GM21390 (cell line): ENCODE measurements at regions not wholly inside any gene's neighbourhood (a gene's known extent, or its start where the extent isn't known, plus 50 kb on each side); places are given as distances from the start of the nearest gene placed in this dataset.

Source experiments
- ATAC-seq: cut with Tn5 transposase; IDR thresholded peaks from one replicate; pipeline ENCODE4 v1.9.1; 2021; ENCODE audit not compliant: unreplicated experiment

DNA sequence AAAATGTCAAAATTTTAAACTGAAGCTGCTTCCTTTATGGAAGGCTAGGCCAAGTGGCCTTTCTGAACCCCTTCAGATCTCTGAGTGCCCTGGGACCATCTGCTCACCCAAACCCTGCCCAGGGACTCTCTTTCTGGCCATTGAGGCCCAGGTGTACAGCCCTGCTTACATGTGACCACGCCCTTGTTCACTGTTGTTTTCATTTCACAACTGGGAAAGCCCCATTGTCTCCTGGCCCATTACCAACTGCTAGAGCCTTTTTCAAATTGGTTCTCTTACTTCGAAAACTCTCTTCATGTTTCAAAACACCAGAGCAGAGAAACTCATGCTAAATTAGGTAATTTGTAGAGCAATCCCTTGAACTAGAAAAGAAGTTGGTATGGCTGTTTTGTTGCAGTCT is 219.5 kb upstream of the TANK start:
- peak; percentile 80 for ATAC-seq

DNA sequence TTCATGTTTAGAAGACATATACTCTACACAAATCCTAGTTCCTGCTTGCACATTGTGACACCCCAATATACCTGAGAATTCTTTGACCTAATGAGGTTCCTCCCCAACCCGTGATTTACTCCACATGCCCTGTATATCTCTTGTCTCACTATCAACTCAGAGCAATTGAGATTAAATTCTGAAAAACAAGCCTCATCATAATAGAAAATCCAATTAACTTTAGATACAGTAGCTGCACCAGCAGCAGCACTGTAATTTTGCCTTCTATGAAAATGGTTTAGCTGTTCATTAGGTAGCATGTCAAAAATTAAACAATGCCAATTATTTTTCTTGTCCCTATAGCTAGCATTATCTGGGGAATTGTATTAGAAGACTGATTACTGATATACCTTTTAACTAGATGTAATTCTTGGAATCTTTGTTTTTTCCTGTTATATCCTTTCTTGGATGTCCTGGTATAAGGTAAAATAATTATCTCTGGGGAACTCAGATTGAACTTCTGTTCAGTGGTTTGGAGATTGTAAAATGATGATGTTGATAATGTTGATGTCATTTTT is 218.9 kb upstream of the TANK start:
- no peak for ATAC-seq

DNA sequence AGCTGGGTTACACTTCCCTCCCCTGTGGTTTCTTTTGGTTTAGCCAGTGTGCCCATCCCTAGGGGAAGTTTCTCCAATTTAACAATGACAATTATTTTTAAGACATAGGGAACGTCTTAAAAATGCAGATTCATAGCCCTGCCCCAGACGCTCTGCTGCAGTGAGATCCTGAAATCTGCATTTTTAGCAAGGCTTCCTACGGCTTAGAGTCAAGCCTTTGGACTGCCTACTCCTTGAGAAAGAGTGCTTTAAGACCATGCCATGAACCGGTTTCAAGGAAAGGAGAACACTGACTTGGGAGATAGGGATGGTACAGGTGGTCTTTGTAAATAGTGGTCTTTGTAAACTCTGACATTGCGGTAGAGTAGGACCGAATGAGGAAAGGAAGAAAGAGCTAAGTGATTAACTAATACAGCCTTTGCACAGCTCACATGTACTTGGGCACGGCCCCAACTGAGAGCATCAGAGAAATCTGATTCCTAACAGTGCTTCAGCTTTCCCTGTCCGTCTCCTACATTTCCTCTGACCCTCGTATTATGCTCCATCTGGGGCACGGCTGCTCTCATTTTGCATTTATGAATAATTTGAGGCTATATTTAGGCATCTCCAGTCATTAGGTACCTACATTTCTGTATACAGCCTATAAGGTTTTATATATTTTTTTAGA is 217.6 kb upstream of the TANK start:
- no peak for ATAC-seq

DNA sequence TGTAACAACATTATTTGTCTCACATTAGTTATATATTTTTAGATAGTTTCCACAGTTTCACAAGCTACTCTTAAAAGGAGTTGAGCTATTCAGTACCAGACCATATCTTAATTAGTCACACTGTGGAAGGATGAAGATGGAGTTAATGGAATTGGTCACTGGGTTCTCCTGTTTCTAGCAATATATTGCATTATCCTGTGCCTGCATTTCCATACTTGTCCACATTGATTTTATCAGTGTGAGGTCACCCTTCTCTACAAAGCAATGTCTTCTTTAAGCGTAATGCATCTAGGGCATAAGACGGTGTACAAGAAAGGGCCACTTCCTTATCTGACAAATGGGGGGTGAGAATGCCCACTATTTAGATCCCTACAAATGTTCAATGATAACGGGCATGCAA is 216.8 kb upstream of the TANK start:
- no peak for ATAC-seq

DNA sequence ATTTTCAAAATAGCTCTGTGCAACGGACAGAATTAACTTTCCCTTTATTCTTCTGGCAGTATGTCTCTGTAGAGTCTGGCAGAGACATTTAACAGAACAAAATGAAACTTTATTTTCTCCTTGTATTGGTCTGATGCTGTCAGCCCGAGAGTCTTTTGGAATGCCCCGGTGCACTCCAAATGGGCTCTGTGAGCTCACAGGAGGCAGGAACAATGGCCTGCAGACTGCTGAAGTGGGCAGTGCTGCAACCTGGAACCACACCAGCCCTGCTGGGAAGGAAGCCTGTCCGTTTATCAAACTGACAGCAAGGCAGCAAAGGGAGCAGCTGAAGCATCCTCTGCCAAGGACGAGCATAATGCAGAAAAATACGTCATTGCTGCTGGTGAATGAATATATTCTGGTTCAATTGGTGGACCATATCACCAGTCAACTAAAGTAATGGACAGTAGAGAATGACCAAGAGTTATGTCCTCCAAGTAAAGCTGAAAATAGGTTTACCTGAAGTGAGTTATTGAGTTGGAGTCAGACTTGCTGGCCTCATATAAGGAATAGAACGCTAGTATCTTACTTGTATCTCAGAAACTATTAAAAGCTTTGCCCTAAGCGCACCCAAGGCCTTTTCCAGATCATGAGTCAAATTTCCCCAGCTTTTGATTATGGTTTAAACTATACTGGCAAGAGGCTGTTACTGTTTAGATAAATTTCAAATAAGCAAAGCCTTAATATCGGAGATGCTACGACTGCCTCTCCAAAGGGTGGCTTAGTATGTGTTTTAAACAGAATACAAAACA is 207.6 kb upstream of the TANK start:
- no peak for ATAC-seq

DNA sequence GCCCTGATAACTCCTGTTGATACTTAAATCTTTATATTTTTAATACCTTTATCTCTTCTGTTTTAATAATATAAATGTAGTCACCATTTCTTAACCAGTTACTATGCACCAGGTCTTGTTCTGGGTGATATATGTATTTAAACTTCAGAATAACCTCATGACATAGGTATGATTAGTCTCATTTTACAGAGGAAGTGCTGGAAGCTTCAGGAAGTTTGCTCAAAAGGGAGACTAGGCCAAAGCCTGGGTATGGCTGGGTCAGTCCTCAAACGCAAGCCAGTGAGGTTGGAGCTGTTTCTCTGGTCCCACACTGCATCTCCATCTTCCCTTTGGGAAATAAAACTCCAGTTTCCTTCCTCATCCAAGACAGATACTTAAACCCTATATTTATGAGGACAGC is 204.7 kb upstream of the TANK start:
- no peak for ATAC-seq

DNA sequence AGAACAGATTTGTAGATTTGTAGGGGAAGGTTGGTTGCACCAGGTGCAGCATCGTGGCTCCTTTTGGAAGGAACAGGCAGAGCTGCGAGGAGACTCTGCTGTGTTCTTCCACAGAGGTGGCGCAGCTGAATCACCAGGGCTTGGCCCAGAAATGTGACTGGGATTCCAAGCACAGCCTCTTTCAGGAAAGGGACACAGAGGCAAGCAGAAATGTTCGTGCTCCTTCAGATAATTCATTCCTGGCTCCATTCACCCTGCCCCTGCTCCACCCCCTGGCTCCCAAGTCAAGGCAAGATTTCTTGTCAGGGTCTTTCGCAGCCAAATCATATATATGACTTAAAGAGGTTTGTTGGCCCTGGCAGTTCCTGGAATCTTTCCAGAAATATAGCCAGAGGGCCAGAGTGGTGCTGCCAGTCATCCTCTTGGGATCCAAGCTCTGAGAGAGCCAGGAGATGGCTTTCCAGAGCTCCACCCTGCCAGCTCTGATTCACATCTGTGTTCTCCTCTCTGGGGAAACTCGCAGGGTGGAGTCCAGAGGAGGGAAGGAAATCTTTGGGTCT is 203.9 kb upstream of the TANK start:
- no peak for ATAC-seq

DNA sequence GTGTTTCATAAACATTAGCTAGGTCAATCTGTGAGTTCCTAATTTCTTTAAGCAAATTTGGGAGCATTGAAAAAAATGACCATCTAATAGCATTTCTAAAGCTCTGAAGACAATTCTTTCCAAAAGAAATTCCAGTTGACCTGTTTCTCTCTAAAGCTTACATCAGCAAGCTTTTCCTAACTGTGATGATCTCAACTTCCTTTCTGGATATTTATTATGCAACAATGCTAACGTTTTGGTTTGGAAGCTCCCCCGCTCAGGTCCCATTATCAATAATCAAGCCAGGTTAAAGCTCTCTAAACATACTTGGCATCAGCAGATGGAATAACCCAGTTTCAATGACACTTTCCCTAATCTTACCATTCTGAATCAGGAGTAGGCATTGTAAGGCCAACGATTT is 196.3 kb upstream of the TANK start:
- no peak for ATAC-seq

DNA sequence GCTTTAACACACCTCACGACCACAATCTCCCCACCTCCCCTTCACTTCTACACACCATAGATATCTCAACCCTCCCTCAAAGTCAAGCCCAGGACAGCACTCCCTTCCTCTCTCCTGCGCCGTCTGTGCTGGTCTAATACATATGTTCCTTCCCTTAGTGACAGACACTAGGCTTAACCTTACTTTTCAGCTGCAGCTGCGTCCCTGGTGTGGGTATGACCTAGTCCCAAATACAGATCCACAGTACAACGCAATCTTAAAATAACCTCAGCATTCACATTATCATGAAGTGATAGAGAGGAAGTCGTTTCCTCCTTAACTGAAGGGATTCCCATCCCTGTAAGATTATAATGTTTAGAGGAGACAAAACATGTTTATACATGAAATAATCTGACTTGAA is 192.7 kb upstream of the TANK start:
- no peak for ATAC-seq

DNA sequence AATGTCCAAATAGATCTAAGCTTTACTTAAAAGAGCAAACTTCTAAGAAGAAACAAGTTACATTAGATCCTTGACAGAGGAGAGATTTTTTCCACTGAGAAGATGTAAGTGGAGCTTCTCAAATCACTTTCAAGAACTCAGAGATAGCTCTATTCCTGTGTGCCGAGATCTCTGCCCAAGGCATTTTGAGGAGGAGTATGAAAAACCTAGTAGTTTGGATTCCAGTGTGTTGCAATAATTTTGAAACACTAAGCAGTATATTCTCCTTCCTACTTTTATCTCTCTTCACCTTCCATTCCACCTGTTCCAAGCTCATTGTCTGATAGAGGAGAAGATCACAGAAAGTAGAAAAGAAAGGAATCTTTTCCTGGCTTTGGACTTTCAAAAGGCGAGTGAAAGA is 192.0 kb upstream of the TANK start:
- no peak for ATAC-seq

DNA sequence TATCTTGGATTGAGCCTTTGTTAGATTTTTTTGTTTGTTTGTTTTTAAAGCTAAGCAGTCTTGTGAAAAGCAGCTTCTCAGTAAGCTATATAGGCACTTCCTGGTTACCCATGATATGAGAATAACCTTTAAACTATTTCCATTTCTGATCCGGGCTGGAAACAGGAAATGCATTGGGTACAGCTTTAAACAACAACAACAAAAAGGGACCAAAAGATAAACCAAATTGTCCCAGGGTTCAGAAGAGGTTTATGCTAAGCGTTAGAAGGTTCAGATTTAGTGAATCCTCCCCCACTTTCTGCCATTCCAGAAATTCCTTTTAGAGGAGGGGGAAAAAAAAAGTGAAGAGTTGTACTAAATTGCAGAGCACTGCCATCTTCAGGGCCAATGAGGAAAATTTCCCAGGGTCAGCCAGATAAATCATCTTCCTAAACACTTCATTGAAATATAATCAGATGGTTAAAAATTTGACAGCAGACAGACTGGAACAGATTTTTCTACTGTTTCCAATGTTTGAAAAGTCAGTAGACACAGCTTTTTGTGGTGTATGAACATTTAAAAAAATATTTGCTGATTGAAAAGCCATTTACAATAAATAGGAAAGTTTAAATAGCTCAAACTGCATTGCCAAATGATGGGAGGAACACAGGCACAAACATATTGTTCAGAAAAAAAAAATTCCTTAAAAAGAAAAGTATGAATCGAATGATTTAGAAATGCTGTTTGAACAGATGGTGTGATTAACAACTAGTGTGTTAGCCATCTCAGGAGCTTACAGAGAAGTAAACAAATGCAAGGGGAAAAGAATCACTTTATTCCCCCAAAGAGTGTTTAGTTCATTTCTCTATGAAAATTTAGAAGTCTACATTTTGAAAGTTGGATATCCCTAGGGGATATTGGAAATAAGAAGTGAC is 189.9 kb upstream of the TANK start:
- no peak for ATAC-seq

DNA sequence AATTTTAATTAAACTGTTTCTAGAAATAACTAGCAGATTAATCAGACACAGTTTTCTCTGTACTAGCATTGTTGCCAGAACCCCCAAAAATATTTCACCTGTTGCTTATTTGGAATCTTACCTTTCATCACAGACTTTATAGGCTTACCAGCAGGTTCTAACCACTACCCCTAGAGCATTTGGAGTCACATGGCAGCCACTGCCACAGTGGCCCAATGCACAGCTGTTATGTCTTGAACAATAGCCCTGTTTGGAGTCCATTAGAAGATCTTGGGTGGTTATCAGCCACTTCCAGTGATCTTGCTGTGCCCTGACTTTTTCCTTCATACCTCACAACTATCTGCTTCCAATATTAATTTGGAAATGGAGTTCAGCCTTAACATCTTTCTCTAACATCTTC is 186.2 kb upstream of the TANK start:
- no peak for ATAC-seq

DNA sequence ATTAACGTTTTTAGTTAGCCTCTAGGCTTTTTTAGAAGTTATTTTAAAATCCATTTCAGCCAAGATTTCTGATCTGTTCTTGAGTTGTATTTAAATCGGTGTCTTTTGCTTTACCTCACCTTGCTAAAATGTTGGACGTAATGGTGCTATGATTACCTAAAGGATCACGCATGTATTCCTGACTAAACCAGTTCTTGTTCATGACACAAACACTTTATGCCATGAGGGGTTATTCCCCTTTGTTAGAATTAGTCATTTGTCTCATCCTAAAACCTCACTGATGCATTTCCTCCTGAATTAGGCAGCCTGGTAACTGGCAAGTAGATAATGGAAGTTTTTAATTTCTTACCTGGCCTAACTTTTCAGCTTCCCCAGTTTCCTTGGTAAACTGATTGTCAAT is 185.4 kb upstream of the TANK start:
- ATAC-seq = no peak

DNA sequence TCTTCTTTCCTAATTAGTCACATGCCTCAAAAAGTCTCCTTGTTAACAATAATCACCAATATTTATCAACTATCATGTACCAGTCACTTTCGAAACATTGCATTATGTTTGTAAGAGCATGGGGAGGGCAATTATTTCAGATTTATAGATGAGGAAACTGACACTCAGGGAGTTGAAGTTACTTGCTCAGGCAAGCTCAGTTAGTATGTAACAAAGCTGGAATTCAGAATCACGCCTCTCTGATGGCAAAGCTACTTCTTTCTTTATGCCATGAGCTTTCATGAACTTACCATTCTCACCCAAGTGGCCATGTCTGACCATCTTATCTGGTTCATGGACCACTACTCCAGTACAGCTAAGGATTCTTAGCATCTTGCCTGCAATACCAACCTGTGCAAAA is 183.4 kb upstream of the TANK start:
- no peak for ATAC-seq

DNA sequence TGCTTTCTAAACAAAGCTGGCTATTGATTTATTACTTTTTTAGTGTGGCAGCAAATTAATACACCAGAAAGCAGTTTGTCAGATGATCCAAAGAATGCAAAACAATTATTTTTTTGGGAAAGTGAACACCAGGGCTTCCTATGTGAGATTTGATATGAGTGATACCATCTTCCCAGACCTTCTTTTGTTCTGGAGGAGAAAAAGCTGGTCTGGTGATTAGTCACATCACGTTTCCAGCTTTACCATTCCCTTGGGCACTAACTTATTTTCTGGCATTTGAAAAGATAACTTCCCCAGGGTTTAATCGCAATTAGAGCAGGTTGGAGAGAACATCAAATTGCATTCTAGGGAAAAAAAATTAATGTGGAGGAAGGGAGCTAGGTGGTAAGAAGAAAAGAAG is 182.9 kb upstream of the TANK start:
- no peak for ATAC-seq

DNA sequence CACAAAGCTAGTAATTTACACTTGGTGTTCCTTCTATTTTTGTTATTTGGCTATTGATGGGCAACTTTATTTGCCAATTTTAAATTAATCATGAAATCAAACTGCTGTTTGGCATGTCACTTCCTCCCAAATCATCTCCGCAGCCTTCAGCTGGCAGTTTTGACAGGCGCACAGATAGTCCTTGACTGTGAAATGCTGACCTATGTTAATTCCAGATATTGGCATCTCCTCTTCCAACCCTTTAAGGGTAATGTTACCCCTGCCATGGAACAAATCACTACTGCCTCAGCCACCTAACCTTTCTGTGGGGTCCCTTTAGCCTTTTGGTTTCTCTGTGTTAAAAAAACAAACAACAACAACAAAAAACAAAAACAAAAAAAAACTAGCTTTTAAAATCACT is 182.4 kb upstream of the TANK start:
- ATAC-seq = no peak

DNA sequence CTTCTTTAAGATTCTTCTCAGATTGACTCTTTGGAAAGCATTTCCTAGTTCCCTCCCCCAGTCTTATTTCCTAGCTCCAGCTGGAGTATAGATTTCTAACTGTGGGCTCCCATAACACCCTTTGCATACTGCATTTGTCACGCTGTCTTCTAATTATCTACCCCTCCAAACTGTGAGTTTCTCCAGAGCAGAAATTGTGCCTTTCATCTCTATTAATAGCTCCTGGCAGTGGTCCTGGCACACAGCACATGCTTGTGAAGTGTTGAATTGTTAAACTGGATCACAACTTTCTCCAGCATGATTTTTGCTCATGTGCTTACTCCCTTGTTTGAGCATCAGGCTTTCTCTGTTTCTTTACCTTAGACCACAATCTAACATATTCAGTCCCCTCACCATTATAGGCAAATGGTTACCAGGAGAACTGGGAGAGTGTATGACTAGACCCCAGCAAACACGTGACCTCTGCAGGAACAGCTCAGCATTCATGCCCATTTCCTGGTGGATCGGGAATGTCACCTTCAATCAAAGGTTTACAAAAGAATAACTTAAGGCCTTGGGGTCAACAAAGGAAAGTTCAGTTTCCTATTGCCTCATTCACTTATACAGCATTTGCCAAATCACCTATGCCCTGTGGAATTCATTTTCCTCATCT is 175.7 kb upstream of the TANK start:
- no peak for ATAC-seq

DNA sequence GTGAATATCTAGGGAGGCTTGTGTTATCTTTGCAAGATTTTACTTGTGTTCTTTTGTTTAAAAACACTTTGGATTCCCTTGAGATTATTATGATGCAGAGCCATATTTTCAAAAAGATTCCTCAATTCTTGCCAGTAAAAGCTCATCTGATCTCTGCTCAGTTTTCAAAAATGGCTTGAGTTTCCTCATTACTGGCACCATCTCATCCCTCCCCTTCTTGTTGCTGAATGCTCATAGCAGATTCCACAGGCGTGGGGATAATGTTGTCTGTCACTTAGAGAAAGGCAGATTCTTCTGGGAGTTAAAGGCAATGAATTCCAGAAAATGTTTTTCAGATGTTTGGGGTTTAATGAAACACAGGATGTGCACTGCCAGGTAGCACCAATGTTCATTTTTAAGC is 170.4 kb upstream of the TANK start:
- ATAC-seq = no peak

DNA sequence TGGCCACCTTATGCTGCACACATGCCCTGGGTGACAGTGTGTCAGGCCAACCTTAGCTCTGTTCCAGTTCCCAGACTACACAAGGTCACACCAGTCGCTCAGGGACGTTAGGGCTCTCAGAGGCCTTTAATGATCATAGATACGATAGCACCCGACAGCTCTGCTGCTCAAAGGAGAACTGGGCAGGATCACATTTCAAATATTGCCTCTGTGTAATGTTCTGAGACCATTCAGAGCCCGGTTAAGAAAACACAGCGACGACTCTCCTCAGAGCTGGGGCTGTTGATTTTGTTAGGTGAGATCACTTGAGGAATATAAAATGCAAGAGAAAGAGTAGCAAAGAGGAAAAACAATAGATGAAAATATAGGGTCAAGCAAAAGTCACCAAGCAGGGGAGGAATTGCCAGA is 166.6 kb upstream of the TANK start:
- no peak for ATAC-seq

DNA sequence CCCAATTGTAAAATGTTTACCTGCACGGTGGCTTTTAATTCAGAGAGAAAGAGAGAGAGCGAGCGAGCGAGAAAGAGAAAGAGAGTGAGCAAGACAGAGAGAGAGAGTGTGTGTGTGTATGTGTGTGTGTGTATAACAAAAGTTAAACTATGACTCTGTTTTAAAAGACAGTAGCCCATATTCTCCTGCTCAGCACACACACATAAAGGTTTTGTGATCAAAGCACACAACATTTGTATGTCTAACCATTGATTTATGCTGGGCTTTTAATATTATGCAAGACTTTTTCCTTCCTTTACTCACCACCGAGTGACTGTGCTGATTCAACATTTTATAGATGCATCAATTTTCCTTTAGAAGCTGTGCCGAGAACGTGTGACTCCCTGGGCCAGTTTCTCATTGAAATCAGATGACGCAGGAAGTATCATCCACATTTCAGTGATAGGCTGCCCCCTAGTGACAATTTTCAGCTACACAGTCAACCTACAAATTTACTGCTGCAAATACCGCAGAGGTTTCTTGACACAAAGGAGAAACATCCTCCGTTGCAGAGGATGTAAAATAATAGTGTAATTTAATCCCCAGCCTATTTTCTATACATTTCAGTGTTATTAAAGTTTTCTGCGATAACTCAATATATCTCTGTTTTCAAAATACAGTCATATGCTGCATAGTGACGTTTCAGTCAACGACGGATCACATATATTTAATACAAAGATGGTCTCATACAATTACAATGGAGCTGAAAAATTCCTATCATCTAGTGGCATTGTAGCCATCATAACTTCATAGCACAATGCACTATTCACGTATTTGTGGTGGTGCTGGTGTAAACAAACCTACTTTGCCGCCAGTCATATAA is 165.9 kb upstream of the TANK start:
- ATAC-seq = peak; percentile 95
